C4-2B (cell line): ENCODE measurements at regions not wholly inside any gene's neighbourhood (a gene's known extent, or its start where the extent isn't known, plus 50 kb on each side); places are given as distances from the start of the nearest gene placed in this dataset.

ENCODE experiments used
- ZFX ChIP-seq: fragments of 450-650 bp; IDR thresholded peaks from 2 replicates; pipeline ENCODE4 v1.6.1; 2017
- TF ChIP-seq, protein P1 (sequence below): fragments of 450-650 bp; conservative IDR thresholded peaks from 2 replicates; pipeline ENCODE4 v1.5.1; 2017; ENCODE audit warnings: mild to moderate bottlenecking

DNA sequence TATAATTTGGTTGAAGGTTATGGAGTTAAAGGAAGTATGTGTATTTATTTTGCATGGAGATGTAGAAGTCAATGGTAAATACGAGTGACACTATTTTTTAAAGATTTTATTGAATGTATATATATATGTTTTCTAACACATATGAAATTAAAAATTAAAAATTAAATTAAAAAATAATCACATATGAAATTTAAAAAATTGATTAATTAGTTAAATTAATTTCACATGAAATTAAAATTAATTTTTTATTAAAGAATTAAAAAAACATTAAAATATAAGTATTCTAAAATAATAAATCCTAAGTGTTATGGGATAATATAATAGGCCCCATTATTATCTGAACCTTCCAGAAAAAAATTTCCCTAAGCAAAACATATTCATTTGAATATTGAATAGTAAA is 1163.5 kb downstream of the ARAP2 start:
- TF ChIP-seq, protein P1, sequence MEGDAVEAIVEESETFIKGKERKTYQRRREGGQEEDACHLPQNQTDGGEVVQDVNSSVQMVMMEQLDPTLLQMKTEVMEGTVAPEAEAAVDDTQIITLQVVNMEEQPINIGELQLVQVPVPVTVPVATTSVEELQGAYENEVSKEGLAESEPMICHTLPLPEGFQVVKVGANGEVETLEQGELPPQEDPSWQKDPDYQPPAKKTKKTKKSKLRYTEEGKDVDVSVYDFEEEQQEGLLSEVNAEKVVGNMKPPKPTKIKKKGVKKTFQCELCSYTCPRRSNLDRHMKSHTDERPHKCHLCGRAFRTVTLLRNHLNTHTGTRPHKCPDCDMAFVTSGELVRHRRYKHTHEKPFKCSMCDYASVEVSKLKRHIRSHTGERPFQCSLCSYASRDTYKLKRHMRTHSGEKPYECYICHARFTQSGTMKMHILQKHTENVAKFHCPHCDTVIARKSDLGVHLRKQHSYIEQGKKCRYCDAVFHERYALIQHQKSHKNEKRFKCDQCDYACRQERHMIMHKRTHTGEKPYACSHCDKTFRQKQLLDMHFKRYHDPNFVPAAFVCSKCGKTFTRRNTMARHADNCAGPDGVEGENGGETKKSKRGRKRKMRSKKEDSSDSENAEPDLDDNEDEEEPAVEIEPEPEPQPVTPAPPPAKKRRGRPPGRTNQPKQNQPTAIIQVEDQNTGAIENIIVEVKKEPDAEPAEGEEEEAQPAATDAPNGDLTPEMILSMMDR = no peak
- no peak for TF ChIP-seq ZFX
